CD4-positive, alpha-beta T cell treated with Interleukin-17A for 4 hours (primary cell): ENCODE measurements at regions not wholly inside any gene's neighbourhood (a gene's known extent, or its start where the extent isn't known, plus 50 kb on each side); places are given as distances from the start of the nearest gene placed in this dataset.

Source experiments
- DNase-seq: peaks from one replicate; pipeline ENCODE4 v3.0.0-alpha.2; 2020; ENCODE audit warnings: mixed read lengths

- no peak for DNase-seq
These were observed 497.4 kb downstream of the RPS24 start for GRCh38 chr10:78531088-78531487.

DNA sequence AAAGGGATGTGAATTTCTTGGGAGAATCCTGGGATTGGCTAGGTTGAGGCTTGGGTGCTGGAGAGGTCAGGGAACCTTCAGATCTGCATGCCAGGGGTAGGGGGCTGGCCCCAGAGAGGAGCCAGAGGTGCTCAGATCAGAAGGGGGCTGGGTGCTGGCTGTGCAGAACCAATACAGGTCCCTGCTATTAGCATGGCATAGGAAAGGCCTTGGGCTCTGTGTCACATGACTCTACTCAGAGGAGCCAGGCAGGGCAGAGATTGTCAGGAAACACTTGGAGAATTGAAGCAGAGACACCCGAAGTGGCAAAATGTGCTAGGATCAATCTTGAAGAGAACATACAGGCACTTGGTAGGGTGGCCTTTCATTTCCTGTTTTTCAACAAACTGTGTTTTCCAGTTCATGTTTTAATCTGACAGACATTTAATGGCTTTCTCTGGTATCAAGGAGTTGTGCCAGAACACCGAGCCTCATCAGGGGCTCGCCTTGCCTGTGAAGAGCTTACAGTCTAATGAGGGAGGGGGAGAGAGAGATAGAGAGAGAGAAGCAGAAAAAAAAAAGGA lies 498.9 kb downstream of the RPS24 start:
- DNase-seq = no peak

DNA sequence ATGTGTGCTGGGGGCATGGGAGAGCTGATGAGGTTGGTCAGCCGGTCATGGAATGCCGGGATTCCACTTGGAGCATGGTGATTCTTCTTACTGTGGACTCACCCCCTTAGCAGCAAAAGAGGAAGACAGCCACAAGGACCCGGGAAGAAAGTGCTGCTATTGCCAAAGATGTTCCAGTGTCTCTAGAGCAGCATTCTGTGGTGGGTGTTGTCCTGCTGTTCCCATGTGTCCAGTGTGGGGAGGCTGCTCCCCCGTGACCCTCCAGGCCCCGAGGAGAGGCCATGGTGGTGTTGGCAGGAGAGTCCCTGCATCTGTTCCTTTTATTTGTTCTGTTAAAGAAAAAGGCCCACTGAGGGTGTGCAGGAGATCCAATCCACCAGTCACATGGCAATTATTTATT lies 499.4 kb downstream of the RPS24 start:
- no peak for DNase-seq

GRCh38 chr10:78533776-78534175 lies 500.1 kb downstream of the RPS24 start:
- no peak for DNase-seq

GRCh38 chr10:78535716-78536218 lies 502.1 kb downstream of the RPS24 start:
- DNase-seq = no peak

DNA sequence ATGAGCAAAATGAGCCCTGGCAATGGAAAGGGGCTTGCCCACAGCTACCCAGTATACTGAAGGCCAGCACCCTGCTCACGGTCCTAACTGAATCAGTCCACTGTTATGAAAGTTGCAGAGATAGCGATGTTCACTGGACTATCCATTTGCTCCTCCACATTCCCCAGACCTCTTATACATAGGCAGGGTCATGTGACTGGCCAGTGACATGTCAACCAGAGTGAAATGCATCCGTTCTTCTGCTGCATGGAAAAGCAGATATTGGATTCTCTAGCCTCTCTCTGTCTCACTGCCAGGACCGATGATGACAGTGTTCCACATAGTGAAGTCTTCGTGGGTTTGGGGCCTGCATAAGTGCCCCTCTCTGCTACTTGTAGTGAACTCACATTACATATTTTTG lies 503.4 kb downstream of the RPS24 start:
- DNase-seq = no peak

DNA sequence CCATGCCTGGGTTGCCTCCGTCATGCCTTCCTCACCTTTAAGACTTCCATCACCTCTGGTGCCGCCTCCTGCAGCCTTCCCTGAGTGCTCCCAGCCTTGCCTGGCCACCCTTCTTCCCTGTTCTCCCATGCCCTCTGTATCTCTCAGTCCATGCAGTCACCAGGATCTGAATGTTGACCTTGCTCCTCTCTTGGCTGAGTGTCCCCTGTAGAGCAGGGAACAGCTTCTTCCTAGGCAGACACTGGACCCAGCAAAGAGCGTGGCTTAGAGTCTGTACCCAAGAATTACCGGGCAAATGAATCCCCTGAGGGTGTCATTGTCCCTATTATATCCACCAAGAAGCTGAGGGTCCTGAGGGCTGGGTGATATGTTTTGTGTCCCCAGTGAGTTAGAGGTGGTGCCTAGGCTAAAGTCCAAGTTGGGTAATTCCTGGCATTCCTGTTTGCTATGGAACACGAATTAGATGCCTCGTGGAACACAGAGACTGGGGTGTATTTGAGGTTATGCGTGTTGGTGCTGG lies 505.6 kb downstream of the RPS24 start:
- no peak for DNase-seq

DNA sequence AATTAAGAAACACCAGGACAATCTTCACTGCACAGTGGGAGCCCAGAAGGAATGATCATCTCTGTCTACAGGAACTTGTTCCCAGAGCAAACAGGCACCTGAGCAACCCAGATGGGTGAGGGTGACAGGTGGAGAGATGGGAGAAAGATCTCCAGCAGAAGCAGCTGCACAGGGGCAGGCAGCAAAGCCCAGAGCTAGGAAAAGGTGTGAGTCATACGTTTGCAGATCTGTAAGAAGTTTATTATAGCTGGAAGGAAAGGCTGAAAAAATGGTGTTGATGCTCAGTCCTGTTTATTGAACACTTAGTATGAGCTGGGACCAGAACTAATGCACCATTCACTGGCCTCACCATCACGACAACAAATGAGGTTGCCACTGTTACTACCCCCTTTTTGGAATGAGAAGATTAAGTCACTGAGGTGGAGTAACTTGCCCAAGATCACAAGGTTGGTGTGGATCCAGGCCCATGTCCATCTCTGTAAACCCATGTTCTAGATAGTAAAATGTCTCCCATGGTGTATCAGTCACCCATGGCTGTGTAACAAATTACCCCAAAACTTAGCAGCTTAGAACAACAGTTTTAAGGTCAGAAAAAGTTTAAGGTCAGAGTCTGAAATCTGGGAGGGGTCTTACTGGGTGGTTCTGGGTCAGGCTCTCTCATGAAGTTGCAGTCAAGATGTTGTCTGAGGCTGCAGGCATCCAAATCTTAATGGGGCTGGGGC lies 506.9 kb downstream of the RPS24 start:
- no peak for DNase-seq

- no peak for DNase-seq
These were observed 507.9 kb downstream of the RPS24 start for GRCh38 chr10:78541481-78542140.

GRCh38 chr10:78542141-78542489 lies 508.5 kb downstream of the RPS24 start:
- no peak for DNase-seq

DNA sequence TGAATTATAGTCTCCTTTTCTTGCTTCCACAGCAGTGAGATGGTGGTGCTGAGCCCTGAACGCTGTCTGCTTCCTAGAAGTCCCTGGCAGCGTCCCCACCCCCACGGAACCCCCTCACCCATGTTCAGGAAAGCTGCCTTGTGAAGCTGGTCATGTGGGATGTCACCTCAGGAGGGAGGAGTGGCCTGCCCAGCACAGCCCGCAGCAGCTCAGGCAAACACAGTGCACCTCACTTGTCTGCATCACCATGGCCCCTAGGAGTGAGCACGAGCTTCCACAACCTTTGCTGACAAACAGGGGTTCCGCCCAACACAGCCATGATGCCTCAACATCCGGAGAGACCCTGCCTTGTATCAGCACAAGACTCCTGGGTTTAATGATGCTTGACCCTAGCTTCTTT lies 508.9 kb downstream of the RPS24 start:
- no peak for DNase-seq

- DNase-seq = no peak
These were observed 509.5 kb downstream of the RPS24 start for GRCh38 chr10:78543031-78543748.

DNA sequence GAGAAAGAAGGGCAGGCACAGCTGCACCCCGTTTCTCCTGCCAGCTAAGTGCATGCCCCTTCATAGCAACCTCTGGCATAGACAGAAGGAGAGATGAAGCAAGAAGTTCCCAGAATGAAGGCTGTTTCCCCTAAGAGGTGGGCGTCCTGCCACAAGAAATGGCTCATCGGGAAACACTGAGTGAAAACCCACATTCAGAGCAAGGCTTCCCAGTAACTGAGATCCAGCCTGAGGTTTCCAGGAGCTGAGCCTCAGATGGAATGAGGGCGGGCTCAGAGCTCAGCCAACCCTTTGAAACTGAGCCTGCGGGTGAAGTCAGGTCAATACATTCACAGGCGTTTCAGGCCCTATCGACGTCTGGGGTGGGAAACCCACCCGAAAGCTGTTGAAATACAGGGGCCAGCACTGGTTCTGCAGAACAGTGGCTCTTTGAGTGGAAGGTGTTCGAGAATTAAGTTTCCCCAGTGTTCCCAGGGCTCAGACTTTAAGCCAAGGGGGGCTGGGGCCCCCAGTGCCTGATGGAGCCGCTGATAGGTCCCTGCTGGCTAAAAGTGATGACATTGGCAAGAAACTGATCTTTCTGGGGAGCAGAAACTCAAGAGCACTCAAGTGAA lies 510.2 kb downstream of the RPS24 start:
- DNase-seq = no peak

GRCh38 chr10:78544423-78545090 lies 510.9 kb downstream of the RPS24 start:
- DNase-seq = no peak

DNA sequence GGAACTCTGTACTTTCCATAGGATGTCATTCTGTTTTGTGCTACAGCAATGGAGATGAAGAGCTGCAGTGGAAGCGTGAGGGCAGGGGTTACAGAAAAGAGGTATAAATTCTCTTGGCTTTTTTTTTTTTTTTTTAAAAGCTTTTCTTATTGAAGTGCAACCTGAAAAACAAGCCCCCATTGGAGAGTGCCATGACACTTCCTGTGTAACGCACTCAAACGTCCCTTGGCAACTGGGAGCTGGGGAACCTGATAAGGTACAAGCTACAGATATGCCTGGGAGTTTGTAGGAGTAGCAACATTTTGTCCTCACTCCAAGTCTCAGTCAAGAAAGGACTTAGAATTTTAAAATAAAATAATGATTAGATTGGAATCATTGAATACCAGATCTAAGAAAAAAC lies 512.1 kb downstream of the RPS24 start:
- no peak for DNase-seq

DNA sequence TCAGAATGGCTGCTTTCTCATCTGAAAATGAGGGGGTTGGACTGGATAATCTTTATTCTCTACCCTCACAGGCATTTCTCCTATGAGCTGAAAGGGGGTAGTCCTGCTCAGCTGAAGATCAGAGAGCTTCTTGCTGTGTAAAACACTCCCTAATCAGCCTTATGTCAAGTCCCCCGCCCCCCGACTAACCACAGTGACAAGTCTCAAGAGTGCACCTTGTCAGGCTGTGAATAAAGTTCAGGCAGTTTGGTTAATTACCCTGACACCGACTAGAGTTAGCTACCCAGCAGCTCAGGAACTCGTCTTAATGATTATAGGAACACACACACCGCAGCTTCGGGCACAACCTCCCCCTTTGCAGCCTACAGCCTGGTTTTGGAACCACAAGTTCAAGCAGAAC lies 513.7 kb downstream of the RPS24 start:
- DNase-seq = no peak

- no peak for DNase-seq
These were observed 514.2 kb downstream of the RPS24 start for GRCh38 chr10:78547905-78548304.

DNA sequence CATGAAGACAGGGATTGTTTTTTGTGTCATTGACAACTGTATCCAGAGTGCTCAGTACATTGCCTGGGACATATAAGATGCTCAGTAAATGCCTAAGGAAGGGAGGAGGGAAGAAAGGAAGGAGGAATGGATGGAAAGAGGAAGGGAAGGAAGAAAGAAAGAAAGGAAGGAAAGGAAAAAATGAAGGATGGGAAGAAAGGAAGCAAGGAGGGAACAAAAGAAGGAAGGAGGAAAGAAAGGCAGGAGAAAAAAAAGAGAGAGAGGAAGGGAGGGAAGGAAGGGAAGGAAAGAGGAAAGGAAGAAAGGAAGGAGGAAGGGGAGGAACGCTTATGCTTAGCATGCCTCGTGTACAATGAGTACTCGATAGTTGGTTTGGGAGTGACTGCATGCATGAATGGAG lies 514.7 kb downstream of the RPS24 start:
- DNase-seq = no peak

GRCh38 chr10:78549140-78549935 lies 515.7 kb downstream of the RPS24 start:
- DNase-seq = no peak

DNA sequence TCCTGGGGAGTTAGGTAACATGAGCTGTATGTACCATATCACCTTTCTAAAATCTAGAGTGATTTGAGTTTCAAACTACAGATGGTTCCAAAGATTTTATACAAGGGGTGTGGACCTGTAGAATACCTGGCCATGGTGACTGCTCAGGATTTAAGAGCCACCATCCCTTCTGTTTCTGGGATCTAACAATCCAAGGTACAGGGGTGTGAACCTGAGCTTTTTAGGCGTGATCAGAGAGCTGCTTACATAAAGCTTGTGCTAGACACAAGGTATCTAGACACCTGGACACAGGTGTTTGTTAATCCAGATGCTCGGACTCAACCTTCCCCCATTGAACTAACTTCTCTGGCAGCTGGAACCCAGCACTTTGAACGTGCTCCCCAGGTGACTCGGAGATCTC lies 516.4 kb downstream of the RPS24 start:
- no peak for DNase-seq

- DNase-seq = no peak
These were observed 517.1 kb downstream of the RPS24 start for GRCh38 chr10:78550716-78551115.
